Adipose tissue (tissue), 3 donors: ENCODE measurements at regions not wholly inside any gene's neighbourhood (a gene's known extent, or its start where the extent isn't known, plus 50 kb on each side); places are given as distances from the start of the nearest gene placed in this dataset.

Source experiments
- H3K27ac ChIP-seq: one replicate; pipeline ENCODE4 v1.5.1; 2013; ENCODE audit warnings: low read depth, low read length
- WGBS, 3 donors: extraction: QIAGEN DNeasy Blood & Tissue Kit; methylation state at CpG; one replicate each; pipeline ENCODE4 v1.1.7; 2013; 5-methylcytosine and 5-hydroxymethylcytosine counted together
- donor health status: healthy with polysubstance abuse.
- donor health status: Bipolar disorder and iron deficiency.
- donor health status: healthy.

DNA sequence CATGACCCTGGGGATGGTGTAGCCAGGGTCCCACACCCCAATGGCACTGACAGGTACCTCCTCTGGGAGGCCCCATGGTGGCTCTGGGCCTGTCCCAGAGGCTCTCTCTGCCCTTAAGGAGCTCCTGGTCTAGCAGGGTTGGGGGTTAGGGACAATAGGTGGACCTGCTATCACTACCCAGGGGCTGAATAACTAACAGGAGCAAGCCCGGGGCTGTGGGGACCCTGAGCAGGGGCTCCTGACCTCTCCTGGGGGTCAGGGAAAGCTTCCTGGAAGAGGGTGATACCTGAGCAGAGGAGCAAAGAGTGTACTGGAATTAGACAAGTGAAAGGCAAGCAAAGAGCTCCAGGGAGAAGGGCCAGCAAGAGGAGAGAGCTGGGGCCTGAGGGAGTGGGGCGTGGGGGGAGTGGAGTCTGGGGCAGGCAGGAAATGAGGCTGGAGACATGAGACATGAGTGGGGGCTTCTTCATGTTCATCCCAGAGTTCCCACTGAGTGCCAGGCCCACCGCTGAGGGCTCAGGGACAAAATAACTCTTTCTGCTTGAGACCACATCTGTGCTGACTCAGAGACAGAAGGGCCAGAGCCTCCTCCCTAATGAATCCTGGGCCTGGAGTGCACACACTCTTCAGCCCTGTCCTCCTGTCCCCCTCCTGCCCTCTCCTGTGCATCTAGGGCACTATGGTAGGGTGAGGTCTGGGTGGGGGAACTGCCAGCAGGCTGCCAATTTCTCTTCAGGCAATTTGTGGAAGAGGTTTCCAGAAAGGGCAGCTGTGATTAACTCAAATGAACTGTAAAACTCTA, 517.6 kb downstream of the PTPRU start:
- whole genome bisulfite sequencing, 3 donors, result 49 to 64% (median 51%) methylated on average over 3 of the region's 3 CpGs
- no peak overlapping the region for H3K27ac ChIP-seq

DNA sequence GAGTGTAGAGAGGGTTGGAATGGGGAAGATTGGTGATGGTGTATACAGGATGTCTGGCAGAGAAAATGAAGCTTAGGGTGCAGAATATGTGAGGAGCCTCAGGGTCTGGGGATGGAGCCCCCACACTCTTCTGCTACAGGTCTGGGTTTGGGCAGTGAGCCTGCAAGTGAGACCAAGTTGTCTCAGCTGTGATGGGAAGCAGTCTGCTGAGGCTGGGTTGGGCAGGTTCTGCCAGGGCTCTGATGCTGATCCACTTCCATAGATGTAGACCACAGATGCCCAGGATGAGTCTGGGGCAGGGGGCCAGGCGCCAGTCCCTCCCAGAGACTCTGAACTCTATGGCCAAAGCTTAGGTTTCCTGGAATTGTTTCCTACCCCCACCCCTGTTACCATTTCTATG, 516.9 kb downstream of the PTPRU start:
- WGBS, 3 donors, result 60 to 71% (median 61%) methylated on average over 1 of the region's 1 CpG
- H3K27ac ChIP-seq, result no peak overlapping the region

DNA sequence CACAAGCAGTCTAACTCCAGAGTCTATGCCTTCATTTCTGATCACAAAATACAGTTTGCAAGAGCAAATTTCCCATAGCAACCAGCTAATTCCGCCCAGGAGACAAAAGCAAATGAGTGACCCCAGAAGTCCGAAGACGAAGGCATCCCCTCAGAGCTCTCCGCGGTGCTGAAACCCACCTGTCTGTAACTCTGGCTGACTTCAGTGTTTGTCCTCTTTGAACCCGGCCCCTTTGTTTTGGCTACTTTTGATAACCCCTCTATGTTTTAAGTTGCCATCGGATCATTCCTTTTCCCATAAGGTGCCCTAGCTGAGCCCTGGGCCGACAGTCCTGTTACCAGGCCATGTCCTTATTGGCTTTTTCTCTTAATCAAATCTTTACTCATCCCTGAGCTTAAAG, 515.8 kb downstream of the PTPRU start:
- 17 to 26% (median 24%) methylated on average over 8 of the region's 8 CpGs for WGBS, 3 donors
- H3K27ac ChIP-seq, result no peak overlapping the region

DNA sequence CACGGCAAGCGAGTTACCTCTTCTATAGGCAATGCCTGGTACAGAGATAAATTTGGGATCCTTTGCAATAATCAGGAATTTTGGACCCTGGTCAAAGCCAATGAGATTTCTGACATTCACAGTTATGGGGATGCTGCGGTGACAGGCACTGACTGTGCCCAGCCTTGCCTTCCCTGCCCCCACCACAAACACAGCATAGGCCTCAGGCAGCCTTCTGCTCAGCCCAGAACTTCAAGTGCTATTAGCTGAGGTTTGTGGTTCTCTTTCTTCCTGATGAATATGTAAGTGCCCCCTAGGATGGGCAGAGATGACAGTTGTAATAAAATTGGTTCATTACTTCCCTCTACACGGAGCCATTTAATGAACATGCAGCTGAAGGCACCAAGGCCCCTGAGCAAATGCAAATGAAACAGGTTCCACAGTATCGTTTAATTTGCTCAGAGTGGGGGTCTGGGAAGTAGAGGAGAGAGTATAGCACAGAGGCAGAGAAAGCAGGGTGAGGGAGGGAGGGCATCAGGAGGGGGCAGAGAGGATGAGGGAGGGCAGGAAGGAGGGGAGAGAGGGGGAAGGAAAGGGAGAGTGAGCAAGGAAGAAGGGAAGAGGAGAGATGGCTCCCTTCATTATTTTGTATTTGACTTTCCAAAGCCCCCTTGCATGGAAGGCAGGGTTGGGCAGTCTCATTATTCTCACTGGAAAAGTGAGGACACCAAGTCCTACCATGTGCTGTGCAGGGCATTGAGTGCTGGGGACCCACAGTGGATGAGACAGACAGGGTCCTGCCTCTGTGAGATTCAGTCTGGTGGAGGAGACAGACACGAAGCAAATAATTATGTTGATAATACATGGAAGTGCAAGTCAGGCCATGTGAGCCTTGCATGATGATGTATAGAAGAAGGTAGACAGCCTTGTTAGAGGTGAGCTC, 513.0 kb downstream of the PTPRU start:
- 58 to 62% (median 61%) methylated on average over 6 of the region's 6 CpGs for WGBS, 3 donors
- no peak overlapping the region for H3K27ac ChIP-seq

DNA sequence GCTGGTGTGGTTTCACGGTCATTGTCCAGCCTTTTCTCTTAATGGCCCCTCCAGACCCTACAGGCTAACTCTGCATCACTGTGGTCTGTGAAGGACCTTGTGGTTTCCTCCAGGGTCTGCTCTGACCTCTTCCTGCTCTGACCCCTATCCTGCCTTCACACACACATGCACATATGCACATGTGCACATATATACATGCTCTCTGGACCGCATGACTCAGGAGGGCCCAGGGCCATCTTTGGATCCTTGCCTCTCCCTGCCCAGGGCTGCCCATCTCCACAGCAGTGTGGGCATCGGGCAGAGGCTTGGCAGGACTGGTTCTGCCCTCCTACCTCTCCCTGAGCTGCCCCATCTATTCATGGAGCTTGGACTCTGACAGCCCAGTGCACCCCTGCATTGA, 510.9 kb downstream of the PTPRU start:
- no peak overlapping the region for H3K27ac ChIP-seq
- WGBS, 3 donors, result 81 to 82% (median 81%) methylated on average over 3 of the region's 3 CpGs

DNA sequence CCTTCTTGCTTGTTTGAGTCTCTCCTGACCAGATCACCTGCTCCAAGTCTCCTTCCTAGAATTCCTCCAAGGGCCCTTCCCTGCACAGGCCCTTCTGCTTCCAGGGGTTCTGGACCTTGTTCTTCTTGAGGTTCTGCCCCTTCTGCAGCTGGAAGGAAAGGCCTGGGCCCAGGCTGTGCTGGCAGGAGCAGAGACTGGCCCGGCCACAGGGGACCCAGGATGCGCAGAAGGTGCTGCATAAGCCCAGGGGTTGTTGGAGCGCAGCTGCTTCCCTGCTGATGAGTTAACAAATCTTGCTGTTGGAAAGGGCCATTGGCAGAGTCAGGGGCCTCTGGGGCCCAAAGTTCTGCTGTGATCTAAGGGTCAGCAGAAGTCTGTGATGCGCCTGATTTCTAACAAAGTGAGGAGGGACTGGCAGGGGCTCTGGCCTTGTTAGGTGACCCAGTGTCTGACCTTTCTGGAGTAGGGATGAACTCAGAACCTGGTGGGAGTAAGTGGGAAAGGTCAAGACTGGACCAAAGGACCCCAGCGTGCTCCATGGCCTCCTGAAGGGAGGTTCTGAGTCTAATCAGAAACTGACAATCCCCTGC, 509.8 kb downstream of the PTPRU start:
- WGBS, 3 donors, result 81 to 95% (median 86%) methylated on average over 5 of the region's 5 CpGs
- H3K27ac ChIP-seq, result no peak overlapping the region

DNA sequence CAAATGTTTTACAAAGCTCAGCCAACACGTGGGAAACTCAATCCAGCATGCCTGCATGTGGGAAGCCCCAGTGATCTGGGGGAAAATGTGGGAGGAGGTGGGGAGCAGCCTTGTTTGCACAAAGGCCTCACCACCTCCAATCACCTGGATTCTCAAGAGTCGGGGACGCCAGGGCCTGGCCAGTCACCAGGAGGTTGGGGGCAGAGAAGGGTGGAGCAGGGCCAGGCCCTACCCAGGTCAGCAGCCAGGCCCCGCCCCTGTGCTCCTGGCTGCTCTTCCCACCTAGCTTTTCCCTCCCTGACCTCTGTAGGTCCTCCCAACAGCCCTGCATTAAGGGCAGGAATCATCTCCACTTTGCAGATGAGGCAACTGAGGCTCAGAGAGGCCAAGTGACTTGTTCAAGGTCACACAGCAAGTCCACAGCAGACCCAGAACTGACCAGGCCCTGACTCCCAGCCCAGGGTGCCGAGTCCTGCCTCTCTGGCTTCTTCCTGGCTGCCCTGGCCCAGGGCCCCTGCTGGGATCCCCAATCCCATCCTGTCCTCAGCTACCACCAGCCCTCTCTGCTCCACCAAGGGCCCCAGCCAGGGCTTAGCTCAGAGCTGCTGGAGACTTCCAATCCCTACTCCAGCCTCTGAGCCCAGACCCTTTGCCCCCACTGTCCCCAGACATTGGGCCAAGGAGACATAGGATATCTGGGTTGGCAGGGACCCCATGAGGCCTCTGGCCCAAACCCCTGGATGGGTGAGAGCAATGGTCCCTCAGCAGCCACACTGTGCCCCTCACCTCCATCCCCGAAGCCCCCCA, 508.6 kb downstream of the PTPRU start:
- 53 to 59% (median 57%) methylated on average over 6 of the region's 6 CpGs for WGBS, 3 donors

DNA sequence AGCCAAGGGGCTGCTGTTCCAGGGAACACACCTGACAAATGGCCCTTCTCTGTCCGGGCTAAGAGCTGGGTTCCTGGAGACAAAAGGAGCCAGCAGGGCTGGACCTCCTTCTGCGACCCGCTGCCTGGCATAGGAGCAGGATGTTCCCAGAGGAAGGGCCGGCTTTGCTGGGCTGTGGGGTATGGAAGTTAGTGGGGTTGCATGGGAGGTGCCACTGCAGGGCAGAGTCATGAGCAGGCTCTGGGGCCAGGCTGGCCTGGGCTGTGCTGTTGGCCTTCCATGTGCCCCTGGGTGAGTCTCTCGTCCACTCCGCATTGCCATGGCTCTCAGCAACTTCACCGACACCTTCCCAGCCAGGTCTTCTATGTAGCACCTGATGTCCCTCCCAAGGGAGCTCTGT, 507.6 kb downstream of the PTPRU start:
- no peak overlapping the region for H3K27ac ChIP-seq
- WGBS, 3 donors, result 72 to 80% (median 76%) methylated on average over 7 of the region's 7 CpGs

More for the DNA sequence above, 508.6 kb downstream of the PTPRU start:
- no peak overlapping the region for H3K27ac ChIP-seq

DNA sequence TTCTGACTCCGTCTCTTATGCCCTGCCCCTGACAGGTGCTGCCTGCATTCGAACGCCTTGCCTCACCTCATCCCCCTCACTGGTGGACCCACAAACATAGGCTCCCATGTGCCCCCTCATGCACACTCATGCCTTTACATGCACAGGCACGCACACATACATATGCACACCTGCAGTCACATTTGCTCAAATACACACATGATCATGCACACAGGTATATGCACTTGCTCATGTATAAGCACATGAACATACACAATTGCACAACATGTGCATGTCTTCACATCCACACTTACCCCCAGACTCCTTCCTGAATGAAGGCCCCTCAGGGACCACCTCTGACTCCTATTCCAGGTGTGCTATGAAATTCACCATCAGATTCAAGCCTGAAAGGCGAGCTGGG, 506.9 kb downstream of the PTPRU start:
- no peak overlapping the region for H3K27ac ChIP-seq
- WGBS, 3 donors, result 78 to 82% (median 79%) methylated on average over 5 of the region's 5 CpGs

DNA sequence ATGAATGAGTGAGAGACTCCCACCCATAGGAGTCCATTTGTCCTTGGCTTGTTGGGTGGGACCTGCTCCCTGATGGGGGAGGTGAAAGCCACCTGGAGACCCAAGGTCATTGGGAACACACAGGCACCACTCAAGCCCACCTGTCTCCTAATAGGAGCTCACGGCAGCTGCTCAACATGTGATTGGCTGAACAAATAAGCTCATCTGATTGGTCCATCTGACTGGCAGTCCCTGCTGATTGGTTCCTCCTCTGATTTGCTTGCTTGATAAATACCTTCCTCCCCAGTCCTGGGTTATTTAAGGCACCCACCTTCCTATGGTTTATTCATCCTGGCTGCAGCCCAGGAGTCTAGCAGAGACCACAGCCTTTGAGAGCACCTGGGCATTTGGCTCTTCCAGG, 502.9 kb downstream of the PTPRU start:
- H3K27ac ChIP-seq, result no peak overlapping the region
- 35 to 56% (median 50%) methylated on average over 1 of the region's 1 CpG for WGBS, 3 donors

DNA sequence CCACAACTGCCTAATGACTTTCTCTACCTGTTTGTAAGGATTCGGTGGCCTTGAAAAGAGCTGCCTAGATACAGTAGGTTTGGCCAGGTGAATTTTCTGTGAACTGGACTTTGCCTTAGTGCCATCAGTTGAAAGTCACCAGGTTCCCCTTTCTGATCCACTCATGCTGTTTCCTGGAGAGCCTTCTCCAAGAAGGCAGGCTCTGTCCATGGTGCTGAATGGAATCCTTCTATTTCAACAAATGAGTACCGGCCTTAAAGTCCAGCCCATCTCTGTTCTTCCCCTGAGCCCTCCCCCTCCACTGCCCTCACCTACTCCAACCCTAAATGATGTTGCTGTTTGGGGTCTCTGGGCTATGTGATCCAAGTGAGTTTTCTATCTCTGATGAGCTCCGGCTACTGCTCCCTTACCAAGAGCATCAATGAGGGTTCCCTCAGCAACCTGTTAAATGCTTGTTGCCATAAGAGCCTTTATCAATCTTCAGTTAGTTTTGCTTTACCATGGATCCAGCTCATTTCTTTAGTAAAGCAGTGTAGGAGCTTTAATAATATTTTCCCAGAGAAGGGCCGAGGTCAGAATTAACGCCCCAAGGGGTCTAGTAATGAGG, 500.4 kb downstream of the PTPRU start:
- 61 to 68% (median 67%) methylated on average over 5 of the region's 5 CpGs for WGBS, 3 donors

DNA sequence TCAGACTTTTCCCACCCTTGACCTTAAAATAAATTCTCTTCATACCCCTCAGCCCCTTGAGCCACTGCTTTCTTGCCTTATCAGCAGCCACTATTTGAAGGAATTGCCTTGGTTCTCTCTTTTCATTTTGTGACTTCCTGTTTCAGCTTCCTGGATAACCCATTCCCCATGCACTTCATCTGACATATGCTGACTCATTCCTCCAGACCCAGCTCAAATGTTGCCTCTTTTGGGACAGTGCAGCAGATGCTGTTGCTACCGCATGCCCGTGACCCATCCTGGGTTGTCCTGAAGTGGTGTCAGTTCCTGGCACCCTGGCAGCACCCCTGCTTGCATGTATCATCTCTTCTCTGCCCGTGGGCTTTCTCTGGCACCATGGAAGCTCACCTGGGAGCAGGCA, 496.1 kb downstream of the PTPRU start:
- WGBS, 3 donors, result 41 to 54% (median 44%) methylated on average over 3 of the region's 3 CpGs

More for the DNA sequence above, 500.4 kb downstream of the PTPRU start:
- no peak overlapping the region for H3K27ac ChIP-seq

DNA sequence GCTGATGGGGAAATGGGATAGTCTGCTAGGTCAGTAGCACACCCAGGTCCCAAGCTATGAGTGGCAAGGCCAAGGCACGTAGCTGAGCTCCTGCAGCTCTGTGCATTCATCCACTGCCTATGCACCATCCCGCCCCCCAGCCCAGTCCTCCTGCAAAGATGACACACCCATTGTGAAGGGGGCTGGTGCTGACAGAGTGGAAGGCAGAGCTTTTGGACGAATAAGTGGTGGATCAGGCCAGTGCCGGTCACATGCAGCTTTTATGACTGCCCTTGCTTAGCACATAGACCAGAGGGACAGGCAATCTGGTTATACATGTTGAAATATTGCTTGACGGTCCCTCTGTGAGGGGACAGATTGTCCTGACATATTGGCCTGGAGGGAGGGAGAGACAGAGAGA, 494.3 kb downstream of the PTPRU start:
- no peak overlapping the region for H3K27ac ChIP-seq
- WGBS, 3 donors, result 54 to 72% (median 54%) methylated on average over 5 of the region's 5 CpGs

More for the DNA sequence above, 496.1 kb downstream of the PTPRU start:
- H3K27ac ChIP-seq, result no peak overlapping the region

DNA sequence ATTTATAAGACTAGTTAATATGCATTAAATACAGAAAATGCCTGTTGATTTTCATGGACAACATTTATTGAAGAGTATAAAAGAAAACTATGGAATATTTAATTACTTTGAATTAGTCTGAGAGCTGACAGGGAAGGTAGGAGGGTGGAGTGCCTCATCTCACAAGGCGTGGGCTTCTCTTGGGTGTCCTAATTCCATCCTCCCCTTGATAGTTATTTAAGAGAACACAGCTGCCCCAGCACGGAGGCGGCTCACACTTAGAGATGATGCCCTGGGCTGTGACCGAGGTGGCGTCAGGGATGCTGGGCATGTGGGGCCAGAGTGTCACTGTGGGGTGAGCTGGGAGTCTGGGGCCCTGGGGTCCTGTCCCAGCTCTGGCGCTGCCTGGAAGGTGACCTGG, 493.0 kb downstream of the PTPRU start:
- 71 to 88% (median 82%) methylated on average over 6 of the region's 6 CpGs for WGBS, 3 donors
- H3K27ac ChIP-seq, result no peak overlapping the region

DNA sequence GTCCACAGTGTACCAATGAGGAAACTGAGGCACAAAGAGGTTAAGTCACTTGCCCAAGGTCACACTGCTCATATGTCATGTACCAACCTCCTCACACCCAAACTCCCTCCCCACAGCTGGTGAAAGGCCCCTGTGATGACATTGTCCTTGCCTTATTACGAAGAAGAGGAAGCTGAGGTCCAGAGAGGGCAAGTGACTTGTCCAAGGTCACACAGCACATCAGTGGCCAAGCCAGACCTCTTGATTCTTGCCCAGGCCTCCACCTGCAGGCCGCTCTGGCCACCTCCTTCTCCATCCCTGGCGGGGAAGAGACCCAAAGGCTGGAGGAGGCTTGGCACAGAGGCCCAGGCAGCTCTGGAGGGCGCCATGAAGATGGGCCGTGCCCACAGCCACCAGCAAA, 492.4 kb downstream of the PTPRU start:
- WGBS, 3 donors, result 77 to 87% (median 81%) methylated on average over 5 of the region's 5 CpGs
- no peak overlapping the region for H3K27ac ChIP-seq

DNA sequence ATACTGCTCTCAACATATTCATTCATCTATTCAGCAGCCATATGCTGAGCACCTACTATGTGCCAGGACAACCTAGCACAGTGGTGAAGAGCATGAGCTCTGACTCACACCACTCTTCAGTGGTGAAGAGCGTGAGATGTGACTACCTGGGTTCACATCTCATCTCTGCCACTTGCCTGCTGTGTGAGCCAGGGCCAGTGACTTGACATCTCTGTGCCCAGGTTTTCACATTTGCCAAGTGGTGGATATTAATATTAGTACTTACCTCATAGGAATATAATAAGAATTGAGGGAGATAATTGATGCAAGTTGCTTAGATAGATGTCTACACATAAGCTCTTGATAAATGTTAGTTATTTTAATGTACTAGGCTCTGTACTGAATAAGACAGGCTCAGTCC, 488.9 kb downstream of the PTPRU start:
- 71 to 95% (median 86%) methylated on average over 1 of the region's 1 CpG for WGBS, 3 donors

DNA sequence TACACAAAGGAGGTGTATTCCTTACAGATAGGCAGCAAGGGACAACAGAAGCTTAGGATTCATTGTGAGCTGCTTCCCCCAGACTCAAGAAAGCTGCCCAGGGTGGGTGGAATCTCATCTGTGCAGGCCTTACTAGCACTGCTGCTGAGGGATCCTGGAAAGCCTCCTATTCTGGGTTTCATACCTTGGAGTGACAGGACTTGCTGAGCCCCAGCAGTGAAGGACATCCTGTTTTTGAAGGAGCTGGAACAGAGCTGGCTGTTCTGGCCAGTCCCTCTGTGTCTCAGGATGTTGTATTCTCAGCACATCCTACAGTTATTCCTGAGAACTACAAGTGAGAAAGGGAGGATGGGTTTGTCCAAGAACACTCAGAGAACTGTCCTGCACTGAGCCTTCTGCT, 486.3 kb downstream of the PTPRU start:
- H3K27ac ChIP-seq, result no peak overlapping the region

More for the DNA sequence above, 488.9 kb downstream of the PTPRU start:
- no peak overlapping the region for H3K27ac ChIP-seq

DNA sequence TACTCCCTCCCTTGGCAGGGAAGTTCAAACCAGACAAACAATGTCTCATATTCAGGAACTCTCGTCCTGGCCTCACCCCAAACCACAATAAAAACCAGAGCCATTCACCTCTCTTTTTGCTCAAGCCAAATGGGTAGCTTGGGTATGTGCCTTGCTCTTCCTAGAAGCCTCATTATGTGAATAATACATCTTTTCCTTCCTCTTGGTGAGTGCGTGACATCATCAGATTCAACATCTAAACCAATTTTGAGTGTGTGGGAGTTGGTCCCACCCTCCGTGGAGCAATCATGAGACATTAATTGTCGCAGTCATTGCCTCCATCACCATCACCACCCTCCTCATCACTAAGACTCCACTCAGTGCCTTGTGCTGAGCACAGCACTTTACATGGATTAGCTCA, 482.9 kb downstream of the PTPRU start:
- 51 to 52% (median 52%) methylated on average over 4 of the region's 4 CpGs for WGBS, 3 donors
- H3K27ac ChIP-seq, result no peak overlapping the region
